ENCODE measurements at regions not wholly inside any gene's neighbourhood (a gene's known extent, or its start where the extent isn't known, plus 50 kb on each side); places are given as distances from the start of the nearest gene placed in this dataset.

DNA sequence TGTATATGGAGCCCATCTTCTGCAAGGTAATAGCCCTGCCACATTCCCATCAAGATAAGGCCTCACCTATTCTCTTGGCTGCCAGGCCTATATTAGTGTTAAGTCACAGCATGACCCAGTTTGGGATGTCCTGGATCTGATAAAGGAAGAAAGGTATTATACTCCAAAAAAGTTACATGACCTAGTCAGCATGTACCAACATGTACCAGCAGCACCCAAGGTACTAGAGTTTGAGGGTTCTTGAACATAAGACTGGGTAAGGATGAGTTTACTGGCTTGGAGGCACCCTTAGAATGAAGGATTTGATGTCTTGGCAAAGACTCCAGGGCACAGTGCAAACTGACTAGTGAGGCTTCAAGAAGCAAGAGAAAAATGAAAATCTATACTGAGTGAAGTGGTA lies 232.5 kb downstream of the SQOR start:
- TF ChIP-seq POLR2AphosphoS5 (IDR thresholded peaks at IDR 0.05; ENCODE audit: low read depth, low read length) (no peak), RAD21 (IDR thresholded peaks at IDR 0.05; ENCODE audit: low read depth) (no peak), POLR2A (IDR thresholded peaks at IDR 0.05; ENCODE audit: borderline replicate concordance, extremely low read depth, insufficient read depth, insufficient read length) (no peak), EZH2 (IDR thresholded peaks at IDR 0.05) (no peak), FOSL1 (IDR thresholded peaks at IDR 0.05; ENCODE audit: low read depth) (no peak), ZNF274 (IDR thresholded peaks at IDR 0.05; ENCODE audit: low read depth, low read length) (no peak), JUND (IDR thresholded peaks at IDR 0.05) (no peak), EGR1 (IDR thresholded peaks at IDR 0.05; ENCODE audit: low read depth) (no peak), SP1 (IDR thresholded peaks at IDR 0.05; ENCODE audit: low read depth) (no peak)
- TF ChIP-seq, protein P1, sequence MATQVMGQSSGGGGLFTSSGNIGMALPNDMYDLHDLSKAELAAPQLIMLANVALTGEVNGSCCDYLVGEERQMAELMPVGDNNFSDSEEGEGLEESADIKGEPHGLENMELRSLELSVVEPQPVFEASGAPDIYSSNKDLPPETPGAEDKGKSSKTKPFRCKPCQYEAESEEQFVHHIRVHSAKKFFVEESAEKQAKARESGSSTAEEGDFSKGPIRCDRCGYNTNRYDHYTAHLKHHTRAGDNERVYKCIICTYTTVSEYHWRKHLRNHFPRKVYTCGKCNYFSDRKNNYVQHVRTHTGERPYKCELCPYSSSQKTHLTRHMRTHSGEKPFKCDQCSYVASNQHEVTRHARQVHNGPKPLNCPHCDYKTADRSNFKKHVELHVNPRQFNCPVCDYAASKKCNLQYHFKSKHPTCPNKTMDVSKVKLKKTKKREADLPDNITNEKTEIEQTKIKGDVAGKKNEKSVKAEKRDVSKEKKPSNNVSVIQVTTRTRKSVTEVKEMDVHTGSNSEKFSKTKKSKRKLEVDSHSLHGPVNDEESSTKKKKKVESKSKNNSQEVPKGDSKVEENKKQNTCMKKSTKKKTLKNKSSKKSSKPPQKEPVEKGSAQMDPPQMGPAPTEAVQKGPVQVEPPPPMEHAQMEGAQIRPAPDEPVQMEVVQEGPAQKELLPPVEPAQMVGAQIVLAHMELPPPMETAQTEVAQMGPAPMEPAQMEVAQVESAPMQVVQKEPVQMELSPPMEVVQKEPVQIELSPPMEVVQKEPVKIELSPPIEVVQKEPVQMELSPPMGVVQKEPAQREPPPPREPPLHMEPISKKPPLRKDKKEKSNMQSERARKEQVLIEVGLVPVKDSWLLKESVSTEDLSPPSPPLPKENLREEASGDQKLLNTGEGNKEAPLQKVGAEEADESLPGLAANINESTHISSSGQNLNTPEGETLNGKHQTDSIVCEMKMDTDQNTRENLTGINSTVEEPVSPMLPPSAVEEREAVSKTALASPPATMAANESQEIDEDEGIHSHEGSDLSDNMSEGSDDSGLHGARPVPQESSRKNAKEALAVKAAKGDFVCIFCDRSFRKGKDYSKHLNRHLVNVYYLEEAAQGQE (IDR thresholded peaks at IDR 0.05; ENCODE audit: low read depth) = no peak
- TF ChIP-seq, protein P2, sequence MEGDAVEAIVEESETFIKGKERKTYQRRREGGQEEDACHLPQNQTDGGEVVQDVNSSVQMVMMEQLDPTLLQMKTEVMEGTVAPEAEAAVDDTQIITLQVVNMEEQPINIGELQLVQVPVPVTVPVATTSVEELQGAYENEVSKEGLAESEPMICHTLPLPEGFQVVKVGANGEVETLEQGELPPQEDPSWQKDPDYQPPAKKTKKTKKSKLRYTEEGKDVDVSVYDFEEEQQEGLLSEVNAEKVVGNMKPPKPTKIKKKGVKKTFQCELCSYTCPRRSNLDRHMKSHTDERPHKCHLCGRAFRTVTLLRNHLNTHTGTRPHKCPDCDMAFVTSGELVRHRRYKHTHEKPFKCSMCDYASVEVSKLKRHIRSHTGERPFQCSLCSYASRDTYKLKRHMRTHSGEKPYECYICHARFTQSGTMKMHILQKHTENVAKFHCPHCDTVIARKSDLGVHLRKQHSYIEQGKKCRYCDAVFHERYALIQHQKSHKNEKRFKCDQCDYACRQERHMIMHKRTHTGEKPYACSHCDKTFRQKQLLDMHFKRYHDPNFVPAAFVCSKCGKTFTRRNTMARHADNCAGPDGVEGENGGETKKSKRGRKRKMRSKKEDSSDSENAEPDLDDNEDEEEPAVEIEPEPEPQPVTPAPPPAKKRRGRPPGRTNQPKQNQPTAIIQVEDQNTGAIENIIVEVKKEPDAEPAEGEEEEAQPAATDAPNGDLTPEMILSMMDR (IDR thresholded peaks at IDR 0.05 in 2 of 3, conservative IDR thresholded peaks at IDR 0.05 in 1 of 3; ENCODE audit: borderline replicate concordance in 1 of 3, insufficient read depth in 1 of 3, low read depth in 2 of 3, low read length in 2 of 3) = no peak
- TF ChIP-seq, protein P3, sequence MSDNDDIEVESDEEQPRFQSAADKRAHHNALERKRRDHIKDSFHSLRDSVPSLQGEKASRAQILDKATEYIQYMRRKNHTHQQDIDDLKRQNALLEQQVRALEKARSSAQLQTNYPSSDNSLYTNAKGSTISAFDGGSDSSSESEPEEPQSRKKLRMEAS (IDR thresholded peaks at IDR 0.05) = no peak
- TF ChIP-seq, protein P4, sequence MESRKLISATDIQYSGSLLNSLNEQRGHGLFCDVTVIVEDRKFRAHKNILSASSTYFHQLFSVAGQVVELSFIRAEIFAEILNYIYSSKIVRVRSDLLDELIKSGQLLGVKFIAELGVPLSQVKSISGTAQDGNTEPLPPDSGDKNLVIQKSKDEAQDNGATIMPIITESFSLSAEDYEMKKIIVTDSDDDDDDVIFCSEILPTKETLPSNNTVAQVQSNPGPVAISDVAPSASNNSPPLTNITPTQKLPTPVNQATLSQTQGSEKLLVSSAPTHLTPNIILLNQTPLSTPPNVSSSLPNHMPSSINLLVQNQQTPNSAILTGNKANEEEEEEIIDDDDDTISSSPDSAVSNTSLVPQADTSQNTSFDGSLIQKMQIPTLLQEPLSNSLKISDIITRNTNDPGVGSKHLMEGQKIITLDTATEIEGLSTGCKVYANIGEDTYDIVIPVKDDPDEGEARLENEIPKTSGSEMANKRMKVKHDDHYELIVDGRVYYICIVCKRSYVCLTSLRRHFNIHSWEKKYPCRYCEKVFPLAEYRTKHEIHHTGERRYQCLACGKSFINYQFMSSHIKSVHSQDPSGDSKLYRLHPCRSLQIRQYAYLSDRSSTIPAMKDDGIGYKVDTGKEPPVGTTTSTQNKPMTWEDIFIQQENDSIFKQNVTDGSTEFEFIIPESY (IDR thresholded peaks at IDR 0.05; ENCODE audit: extremely low read depth, insufficient replicate concordance, low read length) = no peak

Data from HCT116 (cell line).